Heart right ventricle (tissue), 16 donors: ENCODE measurements at regions not wholly inside any gene's neighbourhood (a gene's known extent, or its start where the extent isn't known, plus 50 kb on each side); places are given as distances from the start of the nearest gene placed in this dataset.

ENCODE experiments used
- ATAC-seq, 8 donors: fragments of 200-7000 bp; cut with Tn5 transposase; one replicate each; pipeline ENCODE4 v1.9.1; 2020; ENCODE audit warnings: mild to moderate bottlenecking in 8 of 8, moderate library complexity in 8 of 8, moderate number of reproducible peaks in 1 of 8
- DNase-seq, 2 donors: peaks; one replicate each; pipeline ENCODE4 v3.0.0-alpha.2; 2020
- H3K27ac ChIP-seq, 10 donors: fragments of 200-600 bp; sonication (generic) in 2 of 10; one replicate each; pipeline versions ENCODE4 v1.5.0 to v1.8.0; 2020 to 2022; ENCODE audit warnings: mild to moderate bottlenecking in 3 of 10
- H3K27me3 ChIP-seq, 7 donors: fragments of 200-600 bp; one replicate each; pipeline ENCODE4 v1.8.0; 2021 to 2022; ENCODE audit warnings: mild to moderate bottlenecking in 2 of 7
- H3K36me3 ChIP-seq, 9 donors: fragments of 200-600 bp; sonication (generic) in 1 of 9; one replicate each; pipeline versions ENCODE4 v1.5.0 to v1.8.0; 2020 to 2022; ENCODE audit warnings: mild to moderate bottlenecking in 2 of 9
- H3K4me1 ChIP-seq, 9 donors: fragments of 200-600 bp; sonication (generic) in 1 of 9; one replicate each; pipeline versions ENCODE4 v1.5.0 to v1.8.0; 2020 to 2022; ENCODE audit warnings: mild to moderate bottlenecking in 4 of 9
- H3K4me3 ChIP-seq, 10 donors: fragments of 200-600 bp; sonication (generic) in 2 of 10; one replicate each; pipeline versions ENCODE4 v1.5.0 to v1.8.0; 2020 to 2022; ENCODE audit warnings: mild to moderate bottlenecking in 7 of 10, moderate library complexity in 2 of 10
- H3K9me3 ChIP-seq, 11 donors: fragments of 200-600 bp in 10 of 11; sonication (generic) in 2 of 11; one replicate each; pipeline versions ENCODE4 v1.5.0 to v1.8.0; 2013 to 2022; ENCODE audit warnings: mild to moderate bottlenecking in 2 of 11, control low read depth in 1 of 11, moderate library complexity in 1 of 11
- WGBS, 2 donors: extraction: QIAGEN DNeasy Blood & Tissue Kit; methylation state at CpG; one replicate each; pipeline ENCODE4 v1.1.7; 2013; ENCODE audit warnings: inconsistent platforms in 1 of 2; 5-methylcytosine and 5-hydroxymethylcytosine counted together
- intact Hi-C, 10 donors: fragments of 100-400 bp; cut with DNase I; formaldehyde crosslinking; loops; one replicate each; pipeline versions ENCODE4 v1.11.1 to v1.14.2; 2022
- TF ChIP-seq, protein P1 (sequence below), 9 donors: fragments of 200-600 bp; sonication (generic) in 2 of 9; IDR thresholded peaks; one replicate each; pipeline versions ENCODE4 v1.5.0 to v1.8.0; 2021 to 2022; ENCODE audit warnings: antibody characterized with exemption in 9 of 9, mild to moderate bottlenecking in 5 of 9, moderate library complexity in 1 of 9
- donor health status: Arrhythmogenic right ventricular cardiomyopathy.
- donor health status: ischemic (EF 13 %, LVEDD 7.1; RV severe dilation, severe dysfunction).
- donor health status: healthy with polysubstance abuse.
- donor health status: DM: no; HTN: yes; CAD: no.
- donor health status: DM: no; HTN: no; CAD: no.
- donor health status: ischemic (EF 25% LVEDD 6.9; RV normal size, moderate dysfunction).
- donor health status: ischemic (EF 25% LVEDD 5.7; RV mildly dilated, moderate dysfunction).
- donor health status: healthy.
- donor health status: DM: yes; HTN: yes; CAD: no.
- donor health status: Ischemic cardiomyopathy.
- donor health status: ischemic (EF 35%, LVEDD 5.7; RV mildly dilated, moderate dysfunction).
- donor health status: nonischemic (EF 11% LVEDD 7.7; RV severe dilation, severe dysfunction).
- donor health status: DM: yes; HTN: yes; CAD: no.
- donor health status: PGD.
- donor health status: ischemic (EF 29% LVEDD 5.4; RV normal size, mild dysfunction).
- donor health status: nonischemic (EF 23%, LVEDD 6.1; RV moderate dilation, normal function).

- Histone ChIP-seq H3K4me3 (no peak overlapping the region), H3K27ac (no peak overlapping the region), H3K36me3 (no peaks in the 10 kb centered on the region), H3K4me1 (no peaks in the 10 kb centered on the region), H3K9me3 (no peaks in the 10 kb centered on the region), H3K27me3 (no peaks in the 10 kb centered on the region)
- intact Hi-C loops, result no loop called here
- DNase-seq (no peak), ATAC-seq (no peak)
- TF ChIP-seq, protein P1, sequence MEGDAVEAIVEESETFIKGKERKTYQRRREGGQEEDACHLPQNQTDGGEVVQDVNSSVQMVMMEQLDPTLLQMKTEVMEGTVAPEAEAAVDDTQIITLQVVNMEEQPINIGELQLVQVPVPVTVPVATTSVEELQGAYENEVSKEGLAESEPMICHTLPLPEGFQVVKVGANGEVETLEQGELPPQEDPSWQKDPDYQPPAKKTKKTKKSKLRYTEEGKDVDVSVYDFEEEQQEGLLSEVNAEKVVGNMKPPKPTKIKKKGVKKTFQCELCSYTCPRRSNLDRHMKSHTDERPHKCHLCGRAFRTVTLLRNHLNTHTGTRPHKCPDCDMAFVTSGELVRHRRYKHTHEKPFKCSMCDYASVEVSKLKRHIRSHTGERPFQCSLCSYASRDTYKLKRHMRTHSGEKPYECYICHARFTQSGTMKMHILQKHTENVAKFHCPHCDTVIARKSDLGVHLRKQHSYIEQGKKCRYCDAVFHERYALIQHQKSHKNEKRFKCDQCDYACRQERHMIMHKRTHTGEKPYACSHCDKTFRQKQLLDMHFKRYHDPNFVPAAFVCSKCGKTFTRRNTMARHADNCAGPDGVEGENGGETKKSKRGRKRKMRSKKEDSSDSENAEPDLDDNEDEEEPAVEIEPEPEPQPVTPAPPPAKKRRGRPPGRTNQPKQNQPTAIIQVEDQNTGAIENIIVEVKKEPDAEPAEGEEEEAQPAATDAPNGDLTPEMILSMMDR (IDR thresholded peaks at IDR 0.05), result no peak
- 63 to 75% methylated on average over 5 of the region's 5 CpGs for WGBS, 2 donors
Measured at GRCh38 chr5:167332309-167332708, 959.1 kb upstream of the WWC1 start.

DNA sequence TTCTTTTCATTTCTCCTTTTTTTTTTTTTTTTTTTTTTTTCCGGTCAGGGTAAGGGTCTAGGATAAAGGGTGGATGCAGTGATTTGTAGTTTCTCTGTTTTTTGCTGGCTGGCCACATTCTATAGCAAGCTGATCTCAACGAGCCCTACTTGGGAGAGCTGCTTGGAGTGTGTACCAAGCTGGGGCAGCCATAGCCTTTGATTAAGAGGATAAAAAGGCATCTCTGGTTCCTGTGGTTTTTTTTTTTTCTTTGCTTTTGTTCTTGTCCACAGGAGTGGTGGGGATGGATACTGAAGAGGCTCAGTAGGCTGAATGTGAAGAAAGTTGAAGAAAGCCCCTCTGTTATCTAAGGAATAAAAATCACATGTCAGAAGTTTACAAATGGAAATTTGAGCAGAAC lies 955.3 kb upstream of the WWC1 start:
- no peaks in the 10 kb centered on the region for H3K4me1 ChIP-seq
- no peaks in the 10 kb centered on the region for H3K36me3 ChIP-seq
- intact Hi-C loops, result no loop called here
- DNase-seq (no peak), ATAC-seq (no peak)
- no peaks in the 10 kb centered on the region for H3K9me3 ChIP-seq
- WGBS, 2 donors, result 74 to 85% methylated on average over 2 of the region's 2 CpGs
- H3K27me3 ChIP-seq, result no peaks in the 10 kb centered on the region
- H3K27ac ChIP-seq, result no peak overlapping the region
- TF ChIP-seq, protein P1 (IDR thresholded peaks at IDR 0.05), result no peak
- no peak overlapping the region for H3K4me3 ChIP-seq

GRCh38 chr5:167339205-167339604 lies 952.2 kb upstream of the WWC1 start:
- Histone ChIP-seq H3K36me3 (no peaks in the 10 kb centered on the region), H3K4me1 (no peaks in the 10 kb centered on the region), H3K4me3 (no peak overlapping the region), H3K27me3 (no peaks in the 10 kb centered on the region), H3K27ac (no peak overlapping the region), H3K9me3 (no peaks in the 10 kb centered on the region)
- ATAC-seq (no peak), DNase-seq (no peak)
- intact Hi-C loops, result no loop called here
- WGBS, 2 donors, result 54 to 56% methylated on average over 1 of the region's 1 CpG
- TF ChIP-seq, protein P1 (IDR thresholded peaks at IDR 0.05), result no peak

DNA sequence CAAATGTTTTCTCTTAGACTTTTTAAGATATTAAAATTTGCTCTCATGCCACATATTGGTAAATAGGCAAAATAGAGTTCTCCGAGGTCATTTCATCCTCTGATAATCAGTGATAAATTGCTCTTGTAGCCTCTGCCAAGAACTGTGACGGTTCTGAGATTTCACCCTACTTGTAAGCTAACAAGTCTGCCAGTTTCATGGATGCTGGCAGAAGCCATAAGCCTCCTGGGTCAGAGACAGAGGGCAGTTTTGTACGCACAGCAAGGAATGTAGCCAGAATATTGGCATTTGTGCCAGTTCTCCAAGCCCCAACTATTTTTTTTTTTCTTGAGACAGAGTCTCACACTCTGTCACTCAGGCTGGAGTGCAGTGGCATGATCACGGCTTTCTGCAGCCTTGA lies 945.0 kb upstream of the WWC1 start:
- no peak for ATAC-seq

More for the DNA sequence above, 945.0 kb upstream of the WWC1 start:
- H3K4me1 ChIP-seq, result no peaks in the 10 kb centered on the region
- H3K36me3 ChIP-seq, result no peaks in the 10 kb centered on the region
- TF ChIP-seq, protein P1 (IDR thresholded peaks at IDR 0.05), result no peak
- no peaks in the 10 kb centered on the region for H3K27me3 ChIP-seq
- 56 to 61% methylated on average over 4 of the region's 4 CpGs for WGBS, 2 donors
- H3K27ac ChIP-seq, result no peak overlapping the region
- intact Hi-C loops, result no loop called here
- H3K9me3 ChIP-seq, result no peaks in the 10 kb centered on the region
- no peak overlapping the region for H3K4me3 ChIP-seq
- DNase-seq, result no peak
